Astrocyte (in vitro differentiated cells and primary cell): ENCODE measurements at regions not wholly inside any gene's neighbourhood (a gene's known extent, or its start where the extent isn't known, plus 50 kb on each side); places are given as distances from the start of the nearest gene placed in this dataset.

Source experiments
- EZH2 ChIP-seq: IDR thresholded peaks from 2 replicates; pipeline ENCODE4 v1.6.1; 2012; ENCODE audit warnings: mild to moderate bottlenecking, low read length, inconsistent platforms; ENCODE audit not compliant: insufficient read depth
- TF ChIP-seq, protein P1 (sequence below): IDR thresholded peaks from 2 replicates; pipeline ENCODE4 v1.5.1; 2011; ENCODE audit warnings: low read depth, mild to moderate bottlenecking, inconsistent platforms, low read length, moderate library complexity; ENCODE audit not compliant: insufficient read depth

- TF ChIP-seq, protein P1, sequence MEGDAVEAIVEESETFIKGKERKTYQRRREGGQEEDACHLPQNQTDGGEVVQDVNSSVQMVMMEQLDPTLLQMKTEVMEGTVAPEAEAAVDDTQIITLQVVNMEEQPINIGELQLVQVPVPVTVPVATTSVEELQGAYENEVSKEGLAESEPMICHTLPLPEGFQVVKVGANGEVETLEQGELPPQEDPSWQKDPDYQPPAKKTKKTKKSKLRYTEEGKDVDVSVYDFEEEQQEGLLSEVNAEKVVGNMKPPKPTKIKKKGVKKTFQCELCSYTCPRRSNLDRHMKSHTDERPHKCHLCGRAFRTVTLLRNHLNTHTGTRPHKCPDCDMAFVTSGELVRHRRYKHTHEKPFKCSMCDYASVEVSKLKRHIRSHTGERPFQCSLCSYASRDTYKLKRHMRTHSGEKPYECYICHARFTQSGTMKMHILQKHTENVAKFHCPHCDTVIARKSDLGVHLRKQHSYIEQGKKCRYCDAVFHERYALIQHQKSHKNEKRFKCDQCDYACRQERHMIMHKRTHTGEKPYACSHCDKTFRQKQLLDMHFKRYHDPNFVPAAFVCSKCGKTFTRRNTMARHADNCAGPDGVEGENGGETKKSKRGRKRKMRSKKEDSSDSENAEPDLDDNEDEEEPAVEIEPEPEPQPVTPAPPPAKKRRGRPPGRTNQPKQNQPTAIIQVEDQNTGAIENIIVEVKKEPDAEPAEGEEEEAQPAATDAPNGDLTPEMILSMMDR = no peak
- TF ChIP-seq EZH2 = no peak
These were observed 299.6 kb downstream of the EMP1 start for GRCh38 chr12:13496111-13496510.
